ENCODE measurements at regions not wholly inside any gene's neighbourhood (a gene's known extent, or its start where the extent isn't known, plus 50 kb on each side); places are given as distances from the start of the nearest gene placed in this dataset.

GRCh38 chr2:221908518-221908917, 336.4 kb upstream of the EPHA4 start:
- TF ChIP-seq POLR2A (IDR thresholded peaks at IDR 0.05; ENCODE audit: extremely low read depth, insufficient read length), result no peak
- TF ChIP-seq CTCF (IDR thresholded peaks at IDR 0.05; ENCODE audit: low read depth, low read length), result no peak
- no peak for TF ChIP-seq MYC (IDR thresholded peaks at IDR 0.05; ENCODE audit: low read depth, low read length)
